ENCODE measurements at regions not wholly inside any gene's neighbourhood (a gene's known extent, or its start where the extent isn't known, plus 50 kb on each side); places are given as distances from the start of the nearest gene placed in this dataset.

- H3K27ac ChIP-seq (ENCODE audit: low read length), result no peak overlapping the region
- H3K4me1 ChIP-seq (ENCODE audit: insufficient read depth, low read length), result no peaks in the 10 kb centered on the region
- no peak overlapping the region for H2AFZ ChIP-seq (ENCODE audit: low read length)
- H3K4me3 ChIP-seq (ENCODE audit: low read length), result no peak overlapping the region
- no peak for ATAC-seq
- no peak for DNase-seq
- H3F3A ChIP-seq (ENCODE audit: low read length, unreplicated experiment), result no peaks in the 10 kb centered on the region
- no peaks in the 10 kb centered on the region for H3K9me3 ChIP-seq (ENCODE audit: low read length)
- H3K9me2 ChIP-seq (replicated peaks; ENCODE audit: low read length), result no peaks in the 10 kb centered on the region
- no peaks in the 10 kb centered on the region for H3K27me3 ChIP-seq (ENCODE audit: low read length)
- no peaks in the 10 kb centered on the region for H4K20me1 ChIP-seq (ENCODE audit: low read length)
- ChIA-PET CTCF (no interaction called here), POLR2A (ENCODE audit: unreplicated experiment) (no interaction called here)
- intact Hi-C loops (cut with micrococcal nuclease), result no loop called here
- H3K9ac ChIP-seq (ENCODE audit: low read length), result no peak overlapping the region
- no peaks in the 10 kb centered on the region for H3K36me3 ChIP-seq (ENCODE audit: low read depth, low read length)
- no peak for TF ChIP-seq EZH2 (IDR thresholded peaks at IDR 0.05; ENCODE audit: low read length, unreplicated experiment)
- TF ChIP-seq CTCF (conservative IDR thresholded peaks at IDR 0.05; ENCODE audit: low read depth, low read length), result no peak
- TF ChIP-seq EZH2phosphoT487 (IDR thresholded peaks at IDR 0.05; ENCODE audit: borderline replicate concordance, low read length), result no peak
- no peak overlapping the region for H3K4me2 ChIP-seq (ENCODE audit: low read length)
- H3K79me2 ChIP-seq (ENCODE audit: low read length), result no peaks in the 10 kb centered on the region
- no TSS peak for BruUV-seq (replicated peaks)
Measured at GRCh38 chr12:33245434-33245833, 194.2 kb downstream of the SYT10 start.

GRCh38 chr12:33226671-33227070, 212.9 kb downstream of the SYT10 start:
- no peak overlapping the region for H3K27ac ChIP-seq (ENCODE audit: low read length)
- TF ChIP-seq CTCF (conservative IDR thresholded peaks at IDR 0.05; ENCODE audit: low read depth, low read length) (no peak), EZH2 (IDR thresholded peaks at IDR 0.05; ENCODE audit: low read length, unreplicated experiment) (no peak), EZH2phosphoT487 (IDR thresholded peaks at IDR 0.05; ENCODE audit: borderline replicate concordance, low read length) (no peak)
- H3K9me3 ChIP-seq (ENCODE audit: low read length), result no peaks in the 10 kb centered on the region
- ChIA-PET POLR2A (ENCODE audit: unreplicated experiment) (no interaction called here), CTCF (no interaction called here)
- intact Hi-C loops (cut with micrococcal nuclease), result no loop called here
- H3K79me2 ChIP-seq (ENCODE audit: low read length), result no peaks in the 10 kb centered on the region
- H3K27me3 ChIP-seq (ENCODE audit: low read length), result no peaks in the 10 kb centered on the region
- no peaks in the 10 kb centered on the region for H3F3A ChIP-seq (ENCODE audit: low read length, unreplicated experiment)
- no peak for DNase-seq
- BruUV-seq (replicated peaks), result no TSS peak
- H3K9ac ChIP-seq (ENCODE audit: low read length), result no peak overlapping the region
- H3K4me3 ChIP-seq (ENCODE audit: low read length), result no peak overlapping the region
- no peaks in the 10 kb centered on the region for H4K20me1 ChIP-seq (ENCODE audit: low read length)
- peaks cover 18% of the 10 kb centered on the region for H3K4me1 ChIP-seq (ENCODE audit: insufficient read depth, low read length)
- H2AFZ ChIP-seq (ENCODE audit: low read length), result no peak overlapping the region
- no peaks in the 10 kb centered on the region for H3K36me3 ChIP-seq (ENCODE audit: low read depth, low read length)
- ATAC-seq, result no peak
- H3K4me2 ChIP-seq (ENCODE audit: low read length), result no peak overlapping the region
- no peaks in the 10 kb centered on the region for H3K9me2 ChIP-seq (replicated peaks; ENCODE audit: low read length)

GRCh38 chr12:33223956-33224355, 215.7 kb downstream of the SYT10 start:
- DNase-seq (peak; percentile 91), ATAC-seq (peak; percentile 99)
- no peaks in the 10 kb centered on the region for H3K79me2 ChIP-seq (ENCODE audit: low read length)
- BruUV-seq (replicated peaks), result no TSS peak
- no peak for TF ChIP-seq EZH2phosphoT487 (IDR thresholded peaks at IDR 0.05; ENCODE audit: borderline replicate concordance, low read length)
- TF ChIP-seq EZH2 (IDR thresholded peaks at IDR 0.05; ENCODE audit: low read length, unreplicated experiment), result no peak
- no peak for TF ChIP-seq CTCF (conservative IDR thresholded peaks at IDR 0.05; ENCODE audit: low read depth, low read length)
- peak overlapping the region; percentile 84 for H3K27ac ChIP-seq (ENCODE audit: low read length)
- intact Hi-C loops (cut with micrococcal nuclease), result no loop called here
- H3F3A ChIP-seq (ENCODE audit: low read length, unreplicated experiment), result no peaks in the 10 kb centered on the region
- peak overlapping the region; percentile 42 for H3K4me2 ChIP-seq (ENCODE audit: low read length)
- peaks cover 18% of the 10 kb centered on the region for H3K4me1 ChIP-seq (ENCODE audit: insufficient read depth, low read length)
- H3K4me3 ChIP-seq (ENCODE audit: low read length), result no peak overlapping the region
- H3K36me3 ChIP-seq (ENCODE audit: low read depth, low read length), result no peaks in the 10 kb centered on the region
- ChIA-PET CTCF (no interaction called here), POLR2A (ENCODE audit: unreplicated experiment) (interaction anchor here (0.7 kb wide), 1 partner anchor 21 kb away, joined by 6 read pairs; no protein-coding TSS in a partner anchor)
- H4K20me1 ChIP-seq (ENCODE audit: low read length), result no peaks in the 10 kb centered on the region
- peak overlapping the region; percentile 34; the same call in 1 of the 2 replicates for H3K9ac ChIP-seq (ENCODE audit: low read length)
- H3K9me2 ChIP-seq (replicated peaks; ENCODE audit: low read length), result no peaks in the 10 kb centered on the region
- H2AFZ ChIP-seq (ENCODE audit: low read length), result peak overlapping the region; percentile 37
- H3K27me3 ChIP-seq (ENCODE audit: low read length), result no peaks in the 10 kb centered on the region
- H3K9me3 ChIP-seq (ENCODE audit: low read length), result no peaks in the 10 kb centered on the region

Data from PC-3 (cell line).